Heart left ventricle (tissue), 13 donors: ENCODE measurements at regions not wholly inside any gene's neighbourhood (a gene's known extent, or its start where the extent isn't known, plus 50 kb on each side); places are given as distances from the start of the nearest gene placed in this dataset.

ENCODE experiments used
- POLR2A ChIP-seq, 2 donors: fragments of 450-650 bp; IDR thresholded peaks; one replicate each; pipeline ENCODE4 v1.6.1; 2017; ENCODE audit warnings: antibody characterized with exemption in 2 of 2, mild to moderate bottlenecking in 2 of 2, moderate library complexity in 2 of 2
- TF ChIP-seq, protein P1 (sequence below), 12 donors: fragments of 200-600 bp; sonication (generic) in 4 of 12; IDR thresholded peaks; one replicate each; pipeline versions ENCODE4 v1.5.0 to v1.8.0; 2018 to 2022; ENCODE audit warnings: antibody characterized with exemption in 12 of 12, mild to moderate bottlenecking in 5 of 12
- donor health status: ischemic (EF 13 %, LVEDD 7.1; RV severe dilation, severe dysfunction).
- donor health status: DM: no; HTN: yes; CAD: no.
- donor health status: DM: no; HTN: no; CAD: no.
- donor health status: ischemic (EF 25% LVEDD 6.9; RV normal size, moderate dysfunction).
- donor health status: ischemic (EF 25% LVEDD 5.7; RV mildly dilated, moderate dysfunction).
- donor health status: ischemic (EF 35%, LVEDD 5.7; RV mildly dilated, moderate dysfunction).
- donor health status: nonischemic (EF 11% LVEDD 7.7; RV severe dilation, severe dysfunction).
- donor health status: DM: yes; HTN: yes; CAD: no.
- donor health status: PGD.
- donor health status: ischemic (EF 29% LVEDD 5.4; RV normal size, mild dysfunction).
- donor health status: nonischemic (EF 23%, LVEDD 6.1; RV moderate dilation, normal function).

DNA sequence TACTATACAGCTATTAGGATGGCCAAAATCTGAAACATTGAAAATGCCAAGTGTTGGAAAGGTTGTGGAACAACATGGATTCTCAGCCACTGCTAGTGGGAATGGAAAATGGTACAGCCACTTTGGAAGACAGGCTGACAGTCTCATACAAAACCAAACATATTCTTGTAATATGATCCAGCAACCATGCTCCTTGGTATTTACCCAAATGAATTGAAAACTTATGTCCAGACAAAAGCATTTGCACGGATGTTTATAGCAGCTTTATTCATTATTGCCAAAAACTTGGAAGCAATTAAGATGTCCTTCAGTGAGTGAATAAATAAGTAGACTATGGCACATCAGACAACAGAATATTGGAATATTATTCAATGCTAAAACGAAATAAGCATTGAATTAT is 105.8 kb upstream of the DCLK2 start:
- TF ChIP-seq, protein P1, sequence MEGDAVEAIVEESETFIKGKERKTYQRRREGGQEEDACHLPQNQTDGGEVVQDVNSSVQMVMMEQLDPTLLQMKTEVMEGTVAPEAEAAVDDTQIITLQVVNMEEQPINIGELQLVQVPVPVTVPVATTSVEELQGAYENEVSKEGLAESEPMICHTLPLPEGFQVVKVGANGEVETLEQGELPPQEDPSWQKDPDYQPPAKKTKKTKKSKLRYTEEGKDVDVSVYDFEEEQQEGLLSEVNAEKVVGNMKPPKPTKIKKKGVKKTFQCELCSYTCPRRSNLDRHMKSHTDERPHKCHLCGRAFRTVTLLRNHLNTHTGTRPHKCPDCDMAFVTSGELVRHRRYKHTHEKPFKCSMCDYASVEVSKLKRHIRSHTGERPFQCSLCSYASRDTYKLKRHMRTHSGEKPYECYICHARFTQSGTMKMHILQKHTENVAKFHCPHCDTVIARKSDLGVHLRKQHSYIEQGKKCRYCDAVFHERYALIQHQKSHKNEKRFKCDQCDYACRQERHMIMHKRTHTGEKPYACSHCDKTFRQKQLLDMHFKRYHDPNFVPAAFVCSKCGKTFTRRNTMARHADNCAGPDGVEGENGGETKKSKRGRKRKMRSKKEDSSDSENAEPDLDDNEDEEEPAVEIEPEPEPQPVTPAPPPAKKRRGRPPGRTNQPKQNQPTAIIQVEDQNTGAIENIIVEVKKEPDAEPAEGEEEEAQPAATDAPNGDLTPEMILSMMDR (IDR thresholded peaks at IDR 0.05), result no peak
- TF ChIP-seq POLR2A (IDR thresholded peaks at IDR 0.05), result no peak
